ENCODE measurements at regions not wholly inside any gene's neighbourhood (a gene's known extent, or its start where the extent isn't known, plus 50 kb on each side); places are given as distances from the start of the nearest gene placed in this dataset.
A peak's percentile ranks its signal among the peaks of the same experiment; 100 is the strongest.

DNA sequence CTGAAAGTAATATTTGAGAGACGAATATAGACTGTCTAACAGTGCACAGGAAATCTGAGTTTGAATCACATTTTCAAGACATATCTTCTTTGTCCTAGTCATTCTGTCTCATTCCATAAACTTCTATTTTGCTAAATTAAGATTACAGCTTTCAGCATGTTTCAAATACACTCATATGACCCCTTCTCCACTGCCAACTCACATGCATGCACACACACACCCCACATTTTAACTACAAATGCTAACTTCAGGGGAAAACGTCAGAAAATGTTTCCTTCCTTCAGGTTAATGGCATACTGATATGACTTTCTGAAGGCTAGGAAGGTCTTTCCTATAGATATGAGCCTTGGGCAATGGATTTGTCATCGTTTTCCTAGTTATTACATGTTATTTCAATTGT lies 373.7 kb downstream of the RBM43 start:
- no peak for DNase-seq

DNA sequence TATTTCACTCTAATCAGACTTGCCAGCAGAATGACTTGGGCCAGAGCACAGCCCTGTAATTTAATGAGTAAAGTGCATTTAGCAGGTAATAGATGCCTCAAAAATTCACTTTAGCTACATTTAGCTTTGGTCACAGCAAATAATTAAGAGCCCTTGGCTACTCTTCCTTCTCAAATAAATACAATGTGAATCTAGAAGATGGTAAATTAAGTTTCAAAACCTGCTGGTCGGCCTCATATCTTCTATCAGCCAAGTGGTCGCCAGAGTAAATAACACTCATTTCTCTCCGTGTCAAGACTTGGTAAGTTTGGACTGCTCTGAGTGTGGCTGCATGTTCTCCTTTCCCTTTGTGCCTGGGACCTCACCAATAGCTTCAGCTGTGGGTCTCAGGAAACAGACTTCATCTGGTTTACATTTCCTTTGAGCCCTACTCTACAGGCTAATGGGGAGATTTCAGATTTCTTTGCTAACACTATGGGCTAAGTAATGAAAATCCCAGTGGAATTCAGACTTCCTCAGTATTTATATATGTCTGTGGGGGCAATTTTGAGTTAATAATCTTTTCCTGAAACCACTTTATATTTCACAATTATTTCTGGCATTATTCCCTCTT lies 375.8 kb downstream of the RBM43 start:
- peak; percentile 5 for DNase-seq

DNA sequence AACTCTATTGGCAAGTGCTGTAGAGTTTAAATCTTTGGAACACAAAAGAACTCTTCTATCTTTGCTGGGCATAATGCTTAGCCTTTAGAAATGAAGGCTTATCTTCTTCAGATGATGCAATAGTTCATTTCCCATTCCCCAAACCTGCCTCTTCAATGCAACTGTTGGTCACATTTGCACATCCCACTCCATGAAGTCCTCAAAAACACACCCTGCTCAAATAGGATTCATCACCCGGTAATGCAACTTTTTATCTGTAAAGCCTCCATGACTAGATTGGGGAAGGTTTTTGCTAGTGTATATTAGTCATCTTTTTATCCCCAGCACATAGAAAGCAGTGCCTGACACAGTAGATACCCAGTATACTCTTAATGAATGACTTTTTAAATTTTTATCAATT lies 376.4 kb downstream of the RBM43 start:
- DNase-seq: peak; percentile 7

DNA sequence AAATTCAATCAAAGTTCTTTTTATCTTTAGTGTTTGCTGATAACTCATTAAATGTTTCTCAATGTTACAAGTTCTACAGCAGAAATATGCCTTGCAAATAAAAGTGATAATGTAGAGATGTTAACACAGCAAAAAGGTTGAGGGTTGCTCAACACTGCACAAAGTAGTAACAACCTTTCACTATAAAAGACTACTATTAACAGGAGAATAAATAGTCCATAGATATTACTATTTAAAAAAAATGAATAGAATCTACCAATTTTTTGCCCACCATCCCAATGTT lies 378.1 kb downstream of the RBM43 start:
- no peak for DNase-seq

DNA sequence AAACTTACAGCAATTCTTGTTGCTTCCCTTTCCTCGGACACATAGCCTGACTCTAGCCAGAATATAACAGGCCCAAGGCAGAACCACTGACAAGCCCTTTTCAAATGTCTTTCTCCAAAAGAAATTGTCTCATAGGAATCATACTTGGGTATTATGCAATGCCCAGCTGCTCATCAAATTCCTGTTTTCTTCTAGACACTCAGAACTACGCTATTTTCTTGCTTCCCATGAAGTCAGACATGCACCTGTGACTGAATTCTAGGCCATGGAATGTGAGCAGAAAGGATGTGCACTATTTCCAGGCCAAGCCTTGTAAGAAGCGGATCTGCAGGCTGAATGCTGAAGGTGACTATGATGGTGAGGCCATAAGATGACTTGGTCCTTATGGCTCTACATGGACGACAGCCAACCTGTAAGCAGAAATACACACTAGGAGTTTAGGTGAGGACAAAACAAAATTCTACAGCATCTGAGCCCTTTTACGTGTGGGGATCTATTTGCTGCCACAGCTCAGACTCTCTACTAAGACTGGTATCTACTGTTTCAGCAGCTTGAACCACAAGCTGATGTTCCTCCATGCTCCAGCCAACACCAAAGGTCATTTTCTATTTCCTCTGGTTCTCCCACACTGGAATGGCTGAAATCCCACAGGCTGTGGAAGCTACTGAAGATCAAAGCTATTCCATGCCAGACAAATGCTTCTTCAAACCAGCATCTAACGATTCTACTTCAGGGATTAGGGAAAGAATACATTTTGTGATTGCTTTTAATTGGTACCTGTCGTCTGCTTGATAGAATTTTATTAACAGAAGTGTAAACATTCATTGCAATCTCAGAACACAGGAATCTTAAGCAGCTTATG lies 378.7 kb downstream of the RBM43 start:
- DNase-seq: no peak

DNA sequence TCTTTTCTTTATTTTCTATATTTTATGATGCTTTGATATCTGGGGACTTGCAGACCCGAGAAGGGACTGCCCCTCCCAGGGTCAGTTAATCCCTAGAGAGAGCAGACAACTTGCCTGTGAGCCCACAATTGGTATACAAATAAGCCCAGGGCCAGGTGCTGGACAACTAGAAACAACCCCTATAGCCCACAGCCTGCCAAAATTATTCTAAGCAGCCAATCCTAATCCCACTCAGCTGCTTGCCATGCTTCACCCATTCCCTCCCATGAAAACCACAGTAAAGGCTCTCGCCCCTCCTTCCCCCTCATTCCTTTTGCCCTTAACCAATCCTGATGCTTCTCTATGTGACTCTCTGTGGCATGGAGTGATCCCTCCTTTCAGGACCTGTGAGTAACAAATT lies 380.7 kb downstream of the RBM43 start:
- DNase-seq: no peak

DNA sequence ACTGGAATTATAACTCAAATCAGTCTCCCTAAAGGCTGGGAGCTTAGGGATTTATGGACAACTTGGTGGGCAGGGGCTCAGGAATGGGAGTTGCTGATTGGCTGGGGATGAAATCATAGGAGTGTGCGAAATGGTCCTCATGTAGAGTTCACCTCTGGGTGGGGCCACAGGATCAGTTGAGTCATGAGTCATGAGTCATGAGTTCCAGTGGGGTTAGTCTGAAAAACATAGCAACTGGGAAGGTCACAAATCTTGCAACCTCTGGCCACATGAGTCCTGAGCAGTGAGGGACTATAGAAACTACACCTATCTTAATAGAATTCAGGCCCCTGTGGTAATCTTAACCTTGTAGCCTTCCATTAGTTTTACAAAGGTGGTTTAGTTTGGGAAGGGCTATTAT lies 383.3 kb downstream of the RBM43 start:
- peak; percentile 26 for DNase-seq

DNA sequence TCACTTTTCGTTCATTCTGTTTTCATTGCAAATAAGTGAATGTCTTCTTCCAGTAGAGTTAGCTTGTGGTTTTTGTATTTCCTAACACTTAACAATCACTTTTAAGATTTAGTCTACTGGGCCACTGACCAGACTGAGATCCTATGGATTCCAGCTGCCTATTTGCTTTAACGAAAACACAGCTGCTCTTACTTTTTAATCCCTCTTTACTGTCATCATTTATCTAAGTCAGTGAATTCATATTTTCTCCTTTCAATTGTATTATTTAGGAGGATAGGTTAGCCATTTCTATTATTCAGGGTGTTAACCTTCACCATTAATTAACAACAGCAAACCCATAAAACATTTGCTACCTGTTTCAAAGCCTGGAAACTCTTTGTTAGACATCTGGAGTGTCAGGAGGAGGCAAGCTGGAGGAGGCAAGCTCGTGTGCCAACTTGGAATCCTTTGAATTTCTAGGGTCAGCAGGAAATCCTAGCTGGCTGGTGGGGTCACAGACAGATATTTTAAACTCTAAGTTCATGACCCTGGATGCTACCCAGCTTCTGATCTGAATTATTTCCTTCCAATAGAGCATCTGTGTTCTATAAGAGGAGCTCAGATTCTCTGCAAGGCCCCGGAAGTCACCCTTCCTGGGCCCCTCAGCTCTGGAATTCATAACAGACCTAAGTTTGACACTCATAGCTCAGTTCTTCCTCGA lies 385.3 kb downstream of the RBM43 start:
- DNase-seq: no peak

DNA sequence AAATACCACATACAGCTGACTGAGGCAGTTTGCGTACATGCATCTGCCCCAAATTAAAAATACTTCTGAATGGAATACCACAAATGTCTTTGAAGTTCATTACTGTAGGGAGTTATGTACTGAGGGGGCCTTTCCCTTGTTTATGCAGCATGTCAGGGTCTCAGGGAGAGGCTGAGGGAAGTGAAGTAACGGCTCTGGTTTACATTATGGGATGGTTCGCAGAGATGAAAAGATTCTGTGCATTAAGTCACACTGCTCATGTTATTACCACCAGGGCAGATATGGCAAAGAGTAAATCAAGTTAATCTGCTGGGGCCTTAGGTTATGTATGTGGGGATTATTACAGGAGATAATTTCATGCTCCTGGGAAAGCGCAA lies 385.9 kb upstream of the RND3 start:
- DNase-seq: no peak

DNA sequence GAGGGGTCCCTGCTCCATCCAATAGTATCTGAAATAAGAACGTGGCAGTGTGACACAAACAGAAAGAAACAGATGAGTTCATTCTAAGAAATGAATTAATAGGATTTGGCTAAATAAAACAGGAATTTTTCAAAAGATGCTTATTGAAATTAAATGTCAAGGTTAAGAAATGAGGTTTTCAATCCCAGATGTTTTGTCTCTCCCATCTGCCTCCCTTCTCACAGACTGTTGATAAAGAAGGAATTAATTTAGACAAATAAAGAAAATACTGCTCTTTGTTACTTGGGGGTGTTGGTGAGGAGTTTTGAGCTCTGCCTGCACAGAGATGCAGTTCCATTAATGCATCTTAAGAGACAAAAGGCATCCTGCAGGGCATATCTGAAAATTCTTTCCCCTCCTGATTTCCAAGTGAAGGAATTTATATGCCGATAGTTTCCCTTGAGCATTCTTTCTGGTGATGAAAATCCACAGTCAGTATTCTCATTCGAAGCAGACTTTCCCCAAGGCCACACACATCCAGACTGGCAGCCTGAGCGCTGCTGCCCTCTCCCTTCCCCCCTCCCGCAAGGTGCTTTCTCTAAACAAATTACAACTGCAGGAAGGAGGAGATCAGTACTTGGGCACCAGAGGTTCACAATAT lies 385.4 kb upstream of the RND3 start:
- DNase-seq: peak; percentile 32

DNA sequence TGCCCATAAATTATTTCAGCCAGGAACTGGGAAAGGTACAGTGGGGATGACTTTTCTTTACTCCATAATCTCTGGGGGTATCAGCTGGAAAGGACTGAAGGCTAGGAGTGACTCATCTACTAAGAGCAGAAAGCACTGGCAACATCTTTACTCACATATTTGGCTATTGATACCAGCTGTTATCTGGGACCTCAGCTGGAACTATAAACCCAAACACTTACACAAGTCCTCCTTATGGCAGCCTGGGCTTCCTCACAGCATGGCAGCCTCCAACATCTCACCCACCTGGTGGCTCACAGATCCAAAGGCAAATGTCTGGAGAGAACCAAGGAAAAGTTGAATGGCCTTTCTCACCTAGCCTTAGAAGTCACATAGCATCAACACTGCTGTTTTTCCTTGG lies 379.0 kb upstream of the RND3 start:
- peak; percentile 44 for DNase-seq

DNA sequence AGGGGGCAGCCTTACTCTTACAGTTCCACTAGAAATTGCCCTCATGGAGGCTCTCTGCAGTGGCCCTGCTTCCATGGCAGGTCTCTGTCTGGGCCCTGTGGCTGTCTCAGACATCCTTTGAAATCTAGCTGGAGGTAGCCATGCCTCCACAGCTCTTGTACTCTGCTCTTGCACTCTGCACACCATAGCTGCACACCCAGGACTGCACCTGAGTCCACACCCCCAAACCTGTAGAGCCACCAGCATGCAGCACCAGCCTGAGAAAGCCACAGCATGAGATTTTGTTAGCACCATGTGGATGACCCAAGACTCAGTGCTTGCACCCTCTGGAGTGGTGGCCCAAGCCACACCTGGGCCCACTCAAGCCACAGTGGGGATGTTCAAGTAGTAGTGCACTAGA lies 376.2 kb upstream of the RND3 start:
- DNase-seq: no peak

DNA sequence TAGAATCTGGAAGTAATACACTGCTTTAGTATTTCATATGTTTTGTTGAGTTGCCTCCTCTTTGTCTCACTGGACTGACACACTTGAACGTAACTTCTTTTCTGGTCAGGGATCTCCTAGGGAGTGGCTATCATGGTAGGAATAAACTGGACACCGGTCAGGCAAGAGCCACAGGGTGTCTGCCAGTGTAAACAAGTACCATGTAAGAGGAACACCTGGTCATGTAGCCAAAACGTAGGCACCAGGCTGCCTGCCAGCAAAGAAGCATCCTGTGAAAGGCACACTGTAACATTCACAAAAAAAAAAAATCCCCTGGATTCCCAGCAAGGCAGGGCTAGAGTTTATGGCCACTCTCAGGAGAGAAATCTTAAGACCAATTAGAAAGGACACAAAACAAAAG lies 372.8 kb upstream of the RND3 start:
- no peak for DNase-seq

DNA sequence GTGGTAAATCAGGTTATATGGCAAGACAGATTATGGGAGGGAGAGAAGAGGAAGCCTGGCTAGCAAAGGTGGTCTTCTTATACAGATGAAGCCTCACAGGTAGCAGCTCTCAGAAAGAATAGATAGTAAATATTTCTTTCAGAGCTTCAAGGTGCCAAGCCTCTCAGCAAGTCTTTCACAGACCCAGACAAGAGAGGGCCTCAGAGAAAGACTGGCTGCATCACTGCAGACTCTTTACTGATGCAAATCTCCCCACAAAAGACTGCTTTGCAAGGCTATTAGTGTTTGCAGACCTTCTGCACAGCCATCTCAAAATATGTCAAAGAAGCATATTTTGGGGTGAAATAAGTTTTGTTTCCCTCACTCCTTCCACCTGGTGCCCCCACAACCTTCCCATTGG lies 372.4 kb upstream of the RND3 start:
- no peak for DNase-seq

DNA sequence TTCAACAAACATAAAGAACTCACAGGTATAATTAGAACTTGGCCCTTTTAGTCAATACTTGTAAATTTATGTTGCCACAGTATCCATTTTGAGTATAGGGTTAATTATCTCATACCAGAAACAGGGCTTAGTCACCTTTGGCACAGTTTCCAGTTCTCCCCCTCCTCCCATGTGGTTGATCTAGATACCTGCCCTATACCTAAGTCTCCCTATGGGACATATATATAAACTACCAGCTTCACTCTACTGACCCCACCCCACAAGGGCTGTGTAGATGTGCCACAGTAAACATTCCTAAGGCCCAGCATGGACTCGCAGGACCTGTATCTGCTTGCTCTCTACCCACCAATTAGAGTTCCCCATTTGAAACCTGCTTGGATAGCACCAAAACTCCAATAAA lies 371.7 kb upstream of the RND3 start:
- no peak for DNase-seq

DNA sequence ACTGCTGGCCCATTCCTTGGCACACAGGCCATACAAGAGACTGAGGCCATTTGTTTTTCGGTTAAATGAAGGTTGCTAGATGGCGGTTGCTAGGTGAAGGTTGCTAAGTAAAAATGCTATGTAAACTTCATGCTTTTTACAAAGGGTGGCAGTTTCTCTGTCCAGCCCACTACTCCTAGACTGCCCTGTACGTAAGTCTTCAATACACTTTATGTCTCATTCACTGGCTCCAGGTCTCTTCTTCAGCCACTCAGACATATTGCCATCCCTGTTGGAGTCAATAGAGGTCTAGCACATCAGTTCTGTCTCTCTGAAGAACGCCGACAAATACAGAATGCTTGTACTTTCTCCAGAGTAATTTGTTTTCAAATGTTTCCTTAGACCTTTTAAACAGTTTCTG lies 370.9 kb upstream of the RND3 start:
- no peak for DNase-seq

DNA sequence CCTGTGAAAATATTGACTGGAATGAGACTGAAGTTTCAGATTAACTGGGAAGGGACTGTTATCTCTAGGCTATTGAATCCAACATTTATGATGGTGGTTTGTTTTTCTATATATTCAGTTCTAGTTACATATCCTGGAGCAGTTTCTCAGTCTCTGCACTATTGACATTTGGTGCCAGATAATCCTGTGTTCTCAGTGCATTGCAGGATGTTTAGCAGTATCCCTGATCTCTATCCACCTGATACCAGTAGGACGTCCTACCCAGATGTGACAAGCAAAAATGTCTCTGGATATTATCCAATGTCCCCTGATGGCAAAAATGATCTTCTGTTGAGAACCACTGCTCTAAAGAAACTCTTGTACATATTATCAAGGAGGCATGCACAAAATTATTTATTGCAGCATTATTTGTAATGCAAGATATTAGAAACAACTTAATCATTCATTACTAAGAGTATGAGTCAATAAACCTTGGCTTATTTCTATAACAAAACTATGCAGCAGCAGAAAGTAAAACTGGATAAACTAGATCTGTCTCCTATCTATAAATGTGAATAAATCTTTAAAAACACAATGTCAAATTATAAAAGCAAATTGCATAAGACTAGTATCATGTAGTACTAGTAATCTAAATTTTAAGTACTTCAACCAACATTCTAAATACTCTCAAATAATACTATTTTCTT lies 369.3 kb upstream of the RND3 start:
- no peak for DNase-seq

DNA sequence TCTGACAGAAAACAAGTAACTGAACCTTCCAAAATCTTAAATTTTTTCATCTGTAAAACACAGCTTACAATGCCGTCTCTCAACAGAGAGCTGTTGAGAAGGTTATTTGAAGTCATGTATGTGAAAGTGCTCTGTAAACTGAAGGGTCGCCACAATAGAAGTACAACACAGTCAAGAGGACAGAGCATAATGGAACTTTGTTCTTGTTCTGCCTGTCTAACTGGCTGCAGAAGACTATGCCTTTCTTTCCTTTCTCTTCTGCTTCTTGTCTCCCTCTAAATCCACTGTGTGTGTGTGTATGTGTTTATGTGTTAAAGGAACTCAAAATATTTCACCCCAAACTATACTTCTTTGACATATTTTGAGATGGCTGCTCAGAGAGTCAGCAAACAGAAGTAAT lies 365.8 kb upstream of the RND3 start:
- DNase-seq: no peak

DNA sequence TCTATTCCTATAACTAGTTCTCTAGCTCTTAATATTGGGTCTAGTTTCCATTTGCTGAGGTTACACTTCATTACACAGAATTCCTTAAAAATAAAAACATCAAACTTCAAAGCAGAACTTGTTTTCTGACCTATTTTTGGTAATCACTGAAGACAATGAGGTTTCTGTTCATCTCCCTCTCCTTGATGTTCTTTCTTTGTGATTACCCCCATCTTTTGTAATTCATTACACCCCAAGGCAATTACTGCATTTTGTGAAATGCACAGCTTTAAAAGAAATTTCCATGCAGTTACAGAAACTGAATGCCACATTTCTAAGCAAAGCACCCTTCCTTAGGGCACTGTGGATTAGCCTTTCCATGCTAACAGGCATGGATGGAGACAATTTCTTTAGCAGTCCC lies 363.2 kb upstream of the RND3 start:
- no peak for DNase-seq

DNA sequence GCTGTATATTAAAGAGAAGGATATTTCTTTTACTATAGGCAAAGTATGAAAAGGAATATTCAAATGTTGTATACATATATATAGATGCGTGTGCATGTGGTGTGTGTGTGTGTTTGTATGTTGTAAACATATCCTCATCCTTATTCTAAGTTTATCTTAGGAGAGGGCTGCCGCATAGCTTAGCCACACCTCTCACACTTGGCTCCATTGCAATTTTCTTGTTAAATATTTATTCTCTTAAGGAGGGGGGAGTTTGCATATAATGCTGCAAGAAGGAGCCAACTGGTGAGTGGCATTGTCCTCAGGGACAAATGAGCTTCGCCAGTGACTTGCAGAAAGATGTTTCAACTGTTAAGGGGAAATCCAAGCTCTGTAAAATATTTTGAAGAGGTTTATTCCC lies 360.1 kb upstream of the RND3 start:
- no peak for DNase-seq

DNA sequence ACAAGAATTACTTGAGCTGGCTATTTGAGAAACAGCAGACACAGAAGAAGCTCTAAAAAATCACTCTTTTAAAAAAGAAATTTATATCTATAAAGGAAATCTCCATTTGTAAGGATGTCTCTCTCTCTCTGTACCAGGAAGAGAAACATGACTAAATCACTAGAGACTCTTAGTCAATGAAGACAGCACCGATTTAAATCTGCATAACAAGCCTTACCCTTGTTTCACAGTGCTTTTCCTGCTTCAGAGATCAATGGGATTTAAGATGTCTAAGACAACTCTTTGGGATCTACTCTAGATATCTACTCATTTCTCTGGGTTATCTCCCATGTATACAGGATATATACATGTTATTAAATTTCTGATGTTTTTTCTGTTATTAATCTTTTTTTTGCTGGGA lies 359.2 kb upstream of the RND3 start:
- no peak for DNase-seq

DNA sequence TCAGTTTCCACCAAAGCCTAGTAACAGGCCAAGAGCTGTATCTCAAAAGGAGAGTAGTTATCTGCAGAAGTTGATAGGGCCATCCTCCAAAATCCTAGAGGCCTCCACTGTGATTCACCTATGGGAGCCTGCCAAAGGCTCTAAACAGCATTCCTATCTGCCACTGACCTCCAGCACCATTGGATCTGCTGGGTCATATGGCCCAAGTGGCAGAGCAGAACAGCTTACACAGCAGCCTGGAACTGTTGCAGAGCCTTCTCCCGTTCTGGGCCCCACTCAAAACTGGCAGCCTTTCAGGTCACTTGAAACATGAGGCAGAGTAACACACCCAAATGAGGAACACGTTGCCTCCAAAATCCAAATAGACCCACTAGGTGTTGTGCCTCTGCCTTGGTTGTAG lies 345.2 kb upstream of the RND3 start:
- no peak for DNase-seq

DNA sequence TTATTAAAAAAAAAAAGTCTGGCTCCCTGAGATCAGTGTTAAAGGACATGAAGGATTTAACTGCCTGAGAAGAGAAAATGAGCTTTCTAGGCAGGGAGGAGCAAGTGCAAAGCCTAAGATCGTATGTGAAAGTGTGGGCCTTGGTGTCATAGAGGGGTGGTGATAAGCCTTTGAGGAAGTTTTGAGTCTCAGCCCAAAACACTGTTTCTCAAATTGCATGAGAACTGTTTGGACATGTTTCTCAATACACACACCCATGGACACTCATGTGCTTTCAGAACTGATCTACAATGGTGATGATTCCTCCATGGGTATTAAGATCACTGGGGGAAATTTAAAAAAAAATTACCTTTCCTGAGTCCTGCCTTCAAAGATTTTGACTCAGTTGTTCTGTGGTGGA lies 336.7 kb upstream of the RND3 start:
- no peak for DNase-seq
